HL-60 (cell line): ENCODE measurements at regions not wholly inside any gene's neighbourhood (a gene's known extent, or its start where the extent isn't known, plus 50 kb on each side); places are given as distances from the start of the nearest gene placed in this dataset.

Source experiments
- DNase-seq, 2 experiments: peaks; one replicate each; pipeline ENCODE4 v3.0.0-alpha.2; 2010 to 2020; ENCODE audit warnings: low read depth in 1 of 2, low spot score in 1 of 2
- H3K27ac ChIP-seq: fragments of 250-450 bp; sonication (Bioruptor Pico); replicated peaks from 2 replicates; pipeline ENCODE4 v1.5.1; 2020; ENCODE audit warnings: mild to moderate bottlenecking, moderate library complexity
- H3K27me3 ChIP-seq: fragments of 250-450 bp; sonication (Bioruptor Pico); 2 replicates; pipeline ENCODE4 v1.5.1; 2021; ENCODE audit warnings: mild to moderate bottlenecking, moderate library complexity; ENCODE audit not compliant: insufficient read depth, poor library complexity, severe bottlenecking
- H3K4me3 ChIP-seq: replicated peaks from 2 replicates; pipeline ENCODE4 v1.5.1; 2011; ENCODE audit warnings: mild to moderate bottlenecking, control low read depth, low read length; ENCODE audit not compliant: insufficient read depth
- CTCF ChIP-seq: IDR thresholded peaks from one replicate; pipeline ENCODE4 v1.5.1; 2011; ENCODE audit warnings: low read length, control low read depth, inconsistent platforms; ENCODE audit not compliant: insufficient read depth
- GABPA ChIP-seq: IDR thresholded peaks from 2 replicates; pipeline ENCODE4 v1.6.1; 2012; ENCODE audit warnings: low read depth
- POLR2AphosphoS5 ChIP-seq: IDR thresholded peaks from 2 replicates; pipeline ENCODE4 v1.6.1; 2012; ENCODE audit warnings: low read depth
- REST ChIP-seq: IDR thresholded peaks from 2 replicates; pipeline ENCODE4 v1.6.1; 2012; ENCODE audit warnings: low read depth; ENCODE audit not compliant: insufficient replicate concordance
- SPI1 ChIP-seq: IDR thresholded peaks from 2 replicates; pipeline ENCODE4 v1.6.1; 2012; ENCODE audit warnings: low read depth, mild to moderate bottlenecking, borderline replicate concordance

- Histone ChIP-seq H3K27ac (no peak overlapping the region), H3K4me3 (no peak overlapping the region), H3K27me3 (no peaks in the 10 kb centered on the region)
- TF ChIP-seq POLR2AphosphoS5 (no peak), CTCF (no peak), GABPA (no peak), REST (no peak), SPI1 (no peak)
- DNase-seq, result no peak
Measured at GRCh38 chr10:78396754-78397153, 363.1 kb downstream of the RPS24 start.

DNA sequence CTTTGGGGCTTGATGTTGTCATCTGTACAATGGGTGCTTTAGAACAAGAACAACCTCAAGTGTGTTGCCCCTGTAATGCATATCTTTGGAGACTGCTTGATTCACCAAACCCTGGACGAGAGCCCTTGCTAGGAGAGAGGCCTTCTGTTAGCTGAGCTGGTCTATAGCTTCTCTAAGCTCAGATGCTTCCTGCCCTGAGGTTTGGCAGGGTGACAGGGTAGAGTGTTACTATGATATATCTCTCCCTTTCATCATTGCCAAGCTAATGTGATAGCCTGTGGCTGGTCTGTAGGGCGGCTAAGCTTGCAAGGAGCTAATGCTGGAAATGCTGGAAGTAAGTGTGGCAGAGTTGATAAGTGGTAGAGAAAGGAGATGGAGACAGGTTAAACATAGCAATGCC lies 364.1 kb downstream of the RPS24 start:
- Histone ChIP-seq H3K4me3 (no peak overlapping the region), H3K27me3 (no peaks in the 10 kb centered on the region), H3K27ac (no peak overlapping the region)
- no peak for DNase-seq
- no peak for TF ChIP-seq SPI1
- TF ChIP-seq REST, result no peak
- TF ChIP-seq GABPA, result no peak
- TF ChIP-seq CTCF, result no peak
- TF ChIP-seq POLR2AphosphoS5, result no peak

DNA sequence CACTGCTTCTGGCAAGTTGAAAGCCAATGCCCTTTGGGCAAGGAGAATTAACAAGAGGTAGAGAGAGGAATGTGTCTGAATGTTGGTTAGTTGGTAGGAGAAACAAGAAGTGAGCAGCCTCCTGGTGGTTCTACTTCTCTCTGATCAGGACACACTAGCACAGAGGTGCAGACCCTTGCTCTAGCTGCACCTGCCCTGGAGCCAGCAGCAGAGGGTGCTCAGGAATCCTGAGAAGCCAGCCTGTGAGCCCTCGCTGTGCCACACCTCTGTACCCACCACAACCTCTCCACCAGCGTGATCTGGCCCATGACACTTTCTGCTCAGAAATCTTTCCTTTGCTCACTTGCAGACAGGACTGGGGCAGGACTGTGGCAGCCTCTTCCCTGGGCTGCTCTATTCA lies 364.7 kb downstream of the RPS24 start:
- DNase-seq, result no peak
- Histone ChIP-seq H3K27me3 (no peaks in the 10 kb centered on the region), H3K4me3 (no peak overlapping the region), H3K27ac (no peak overlapping the region)
- TF ChIP-seq POLR2AphosphoS5 (no peak), GABPA (no peak), REST (no peak), SPI1 (no peak), CTCF (no peak)
